Ascending aorta (tissue), 2 donors: ENCODE measurements at regions not wholly inside any gene's neighbourhood (a gene's known extent, or its start where the extent isn't known, plus 50 kb on each side); places are given as distances from the start of the nearest gene placed in this dataset.
"Not testable (repeated sequence)": the region's sequence is repeated elsewhere in the genome, so short reads cannot be mapped to it uniquely, and the experiment has no call there.

Experiments
- DNase-seq, 2 donors: peaks; one replicate each; pipeline ENCODE4 v3.0.0-alpha.2; 2019; ENCODE audit warnings: low spot score in 2 of 2
- H3K27ac ChIP-seq, 2 donors: fragments of 200-600 bp; sonication (generic); one replicate each; pipeline ENCODE4 v1.5.1; 2016 to 2017; ENCODE audit warnings: mild to moderate bottlenecking in 1 of 2
- H3K27me3 ChIP-seq: fragments of 200-600 bp; sonication (generic); one replicate; pipeline ENCODE4 v1.5.1; 2017
- H3K36me3 ChIP-seq, 2 donors: fragments of 200-600 bp; sonication (generic); one replicate each; pipeline ENCODE4 v1.5.1; 2016
- H3K4me1 ChIP-seq, 2 donors: fragments of 200-600 bp; sonication (generic); one replicate each; pipeline ENCODE4 v1.5.1; 2016 to 2017; ENCODE audit warnings: mild to moderate bottlenecking in 1 of 2
- H3K4me3 ChIP-seq, 2 donors: fragments of 200-600 bp; sonication (generic); one replicate each; pipeline ENCODE4 v1.5.1; 2016 to 2017; ENCODE audit warnings: mild to moderate bottlenecking in 1 of 2
- H3K9me3 ChIP-seq, 2 donors: fragments of 200-600 bp; sonication (generic); one replicate each; pipeline ENCODE4 v1.5.1; 2016
- intact Hi-C: fragments of 100-400 bp; cut with DNase I; formaldehyde crosslinking; loops from one replicate; pipeline ENCODE4 v1.15.1; 2023
- TF ChIP-seq, protein P1 (sequence below), 3 experiments: fragments of 200-600 bp in 2 of 3; fragments of 450-650 bp in 1 of 3; sonication (generic) in 2 of 3; IDR thresholded peaks; one replicate each; pipeline ENCODE4 v1.5.1; 2016 to 2019; ENCODE audit warnings: antibody characterized with exemption in 3 of 3, mild to moderate bottlenecking in 1 of 3, moderate library complexity in 1 of 3

GRCh38 chr7:119967221-119967620 lies 305.8 kb upstream of the KCND2 start:
- Histone ChIP-seq H3K27ac (no peak overlapping the region), H3K4me3 (no peak overlapping the region), H3K4me1 (no peaks in the 10 kb centered on the region), H3K9me3 (no peaks in the 10 kb centered on the region), H3K36me3 (no peaks in the 10 kb centered on the region), H3K27me3 (no peaks in the 10 kb centered on the region)
- no peak for DNase-seq
- TF ChIP-seq, protein P1, sequence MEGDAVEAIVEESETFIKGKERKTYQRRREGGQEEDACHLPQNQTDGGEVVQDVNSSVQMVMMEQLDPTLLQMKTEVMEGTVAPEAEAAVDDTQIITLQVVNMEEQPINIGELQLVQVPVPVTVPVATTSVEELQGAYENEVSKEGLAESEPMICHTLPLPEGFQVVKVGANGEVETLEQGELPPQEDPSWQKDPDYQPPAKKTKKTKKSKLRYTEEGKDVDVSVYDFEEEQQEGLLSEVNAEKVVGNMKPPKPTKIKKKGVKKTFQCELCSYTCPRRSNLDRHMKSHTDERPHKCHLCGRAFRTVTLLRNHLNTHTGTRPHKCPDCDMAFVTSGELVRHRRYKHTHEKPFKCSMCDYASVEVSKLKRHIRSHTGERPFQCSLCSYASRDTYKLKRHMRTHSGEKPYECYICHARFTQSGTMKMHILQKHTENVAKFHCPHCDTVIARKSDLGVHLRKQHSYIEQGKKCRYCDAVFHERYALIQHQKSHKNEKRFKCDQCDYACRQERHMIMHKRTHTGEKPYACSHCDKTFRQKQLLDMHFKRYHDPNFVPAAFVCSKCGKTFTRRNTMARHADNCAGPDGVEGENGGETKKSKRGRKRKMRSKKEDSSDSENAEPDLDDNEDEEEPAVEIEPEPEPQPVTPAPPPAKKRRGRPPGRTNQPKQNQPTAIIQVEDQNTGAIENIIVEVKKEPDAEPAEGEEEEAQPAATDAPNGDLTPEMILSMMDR (IDR thresholded peaks at IDR 0.05), result no peak
- intact Hi-C loops, result no loop called here

DNA sequence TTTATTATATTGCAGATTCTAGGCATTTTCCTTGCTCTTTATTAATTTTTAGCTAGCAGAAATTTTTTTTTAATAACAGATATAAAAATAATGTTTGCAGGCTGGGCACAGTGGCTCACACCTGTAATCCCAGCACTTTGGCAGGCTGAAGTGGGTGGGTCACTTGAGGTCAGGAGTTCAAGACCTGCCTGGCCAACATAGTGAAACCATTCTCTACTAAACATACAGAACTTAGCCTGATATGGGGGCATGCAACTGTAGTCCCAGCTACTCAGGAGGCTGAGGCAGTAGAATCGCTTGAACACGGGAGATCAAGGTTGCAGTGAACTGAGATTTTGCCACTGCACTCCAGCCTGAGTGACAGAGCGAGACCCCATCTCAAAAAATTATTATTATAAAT lies 304.6 kb upstream of the KCND2 start:
- intact Hi-C loops, H3K9me3 ChIP-seq, H3K4me3 ChIP-seq, H3K27ac ChIP-seq, H3K4me1 ChIP-seq, H3K36me3 ChIP-seq, DNase-seq, H3K27me3 ChIP-seq: not testable (repeated sequence)

DNA sequence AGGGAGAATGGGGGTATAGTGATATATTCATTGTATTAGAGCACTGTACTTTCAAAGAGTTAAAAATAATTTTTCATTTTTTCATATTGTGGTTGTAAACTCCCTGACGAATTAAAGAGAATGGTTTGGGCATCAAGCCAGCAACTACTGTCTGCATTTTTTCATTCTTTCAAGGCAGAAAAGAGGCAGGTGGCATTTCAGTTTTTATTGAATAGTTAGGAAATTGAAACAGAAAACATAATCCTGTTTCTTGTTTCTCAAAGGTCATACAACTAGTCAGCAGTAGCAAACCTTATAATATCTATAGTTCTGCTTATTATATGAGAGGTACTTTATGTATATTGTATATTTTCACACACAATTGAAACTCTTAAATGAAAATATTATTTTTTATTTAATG lies 303.9 kb upstream of the KCND2 start:
- Histone ChIP-seq H3K4me3 (no peak overlapping the region), H3K27ac (no peak overlapping the region), H3K9me3 (no peaks in the 10 kb centered on the region), H3K4me1 (no peaks in the 10 kb centered on the region), H3K36me3 (no peaks in the 10 kb centered on the region), H3K27me3 (no peaks in the 10 kb centered on the region)
- intact Hi-C loops, result no loop called here
- DNase-seq, result no peak
- TF ChIP-seq, protein P1 (IDR thresholded peaks at IDR 0.05), result no peak

- Histone ChIP-seq H3K27ac (no peak overlapping the region), H3K4me1 (no peaks in the 10 kb centered on the region), H3K9me3 (no peaks in the 10 kb centered on the region), H3K4me3 (no peak overlapping the region), H3K36me3 (no peaks in the 10 kb centered on the region), H3K27me3 (no peaks in the 10 kb centered on the region)
- TF ChIP-seq, protein P1 (IDR thresholded peaks at IDR 0.05), result no peak
- intact Hi-C loops, result no loop called here
- DNase-seq, result no peak
Measured at GRCh38 chr7:119969763-119970162, 303.2 kb upstream of the KCND2 start.

DNA sequence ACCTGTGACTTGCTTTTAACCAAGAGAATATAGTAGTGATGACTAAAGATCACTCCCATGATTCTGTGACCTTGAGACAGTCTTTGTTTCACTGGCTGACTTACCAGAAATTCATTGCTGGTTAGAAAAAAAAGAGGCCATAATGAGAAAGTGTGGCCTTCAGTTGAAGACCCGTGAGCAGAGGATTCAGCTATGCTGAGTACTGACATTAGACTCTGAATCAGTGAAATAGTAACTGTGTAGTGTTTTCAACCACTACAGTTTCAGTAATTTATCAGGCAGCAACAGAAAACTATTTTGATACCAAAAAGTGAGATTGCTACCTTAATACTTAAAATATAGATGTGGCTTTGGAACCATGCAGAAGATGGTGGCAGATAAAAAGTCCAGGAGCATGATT lies 298.0 kb upstream of the KCND2 start:
- DNase-seq, result no peak

DNA sequence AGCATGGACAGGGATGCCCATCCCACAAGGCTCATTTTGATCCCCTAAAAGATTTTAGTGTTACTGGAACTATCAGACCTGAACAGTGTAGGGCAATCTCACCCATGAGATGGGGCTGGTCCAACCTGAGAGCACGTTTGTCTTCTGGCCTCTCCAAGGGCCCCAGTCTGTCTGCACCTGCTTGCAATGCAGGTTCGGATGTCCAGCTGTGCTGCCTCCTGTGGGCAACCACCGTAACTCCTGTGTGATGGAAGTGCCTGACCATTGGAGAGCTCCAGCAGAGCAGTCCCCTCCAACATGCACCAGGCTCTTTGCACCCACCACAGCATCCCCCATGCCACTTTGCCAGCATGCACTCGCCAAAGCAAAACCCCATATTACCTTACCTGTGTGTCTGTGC lies 290.1 kb upstream of the KCND2 start:
- H3K36me3 ChIP-seq, result no peaks in the 10 kb centered on the region
- TF ChIP-seq, protein P1 (IDR thresholded peaks at IDR 0.05), result no peak
- intact Hi-C loops, result no loop called here
- H3K27ac ChIP-seq, result no peak overlapping the region
- no peaks in the 10 kb centered on the region for H3K9me3 ChIP-seq
- no peak overlapping the region for H3K4me3 ChIP-seq
- H3K27me3 ChIP-seq, result no peaks in the 10 kb centered on the region
- DNase-seq, result no peak
- no peaks in the 10 kb centered on the region for H3K4me1 ChIP-seq

More for the DNA sequence above, 298.0 kb upstream of the KCND2 start:
- Histone ChIP-seq H3K27me3 (no peaks in the 10 kb centered on the region), H3K4me3 (no peak overlapping the region), H3K36me3 (no peaks in the 10 kb centered on the region), H3K4me1 (no peaks in the 10 kb centered on the region), H3K9me3 (no peaks in the 10 kb centered on the region), H3K27ac (no peak overlapping the region)
- intact Hi-C loops, result no loop called here
- TF ChIP-seq, protein P1 (IDR thresholded peaks at IDR 0.05), result no peak
